ENCODE measurements at regions not wholly inside any gene's neighbourhood (a gene's known extent, or its start where the extent isn't known, plus 50 kb on each side); places are given as distances from the start of the nearest gene placed in this dataset.

DNA sequence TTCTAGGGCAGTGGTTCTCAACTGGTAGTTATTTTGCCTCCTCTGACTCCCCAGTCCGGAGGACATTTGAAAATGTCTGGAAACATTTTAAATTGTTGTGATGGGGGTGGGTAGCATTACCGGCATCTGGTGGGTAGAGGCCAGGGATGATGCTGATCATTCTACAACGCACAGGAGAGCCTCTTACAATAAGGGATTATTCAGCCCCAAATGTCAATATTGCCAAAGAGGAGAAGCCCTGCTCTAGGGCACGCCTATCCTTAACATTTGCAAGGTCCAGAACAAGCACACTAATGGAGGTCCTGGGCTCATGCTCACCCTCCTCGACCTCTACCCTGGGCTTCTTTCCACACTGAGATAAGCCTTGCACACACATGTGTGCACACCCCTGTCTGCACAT lies 106.4 kb downstream of the MINAR1 start:
- no peaks in the 10 kb centered on the region for H3K27me3 ChIP-seq (replicated peaks in 1 of 4; ENCODE audit: control insufficient read depth in 3 of 4, extremely low read depth in 1 of 4, insufficient read depth in 3 of 4, low read length in 3 of 4)
- no peaks in the 10 kb centered on the region for H3K23me2 ChIP-seq (ENCODE audit: low read depth, low read length)
- WGBS, 2 experiments (ENCODE audit: extremely low coverage in 1 of 2, insufficient coverage in 1 of 2, insufficient read length in 1 of 2, insufficient replicate concordance in 2 of 2, low coverage in 1 of 2, low lambda C conversion rate in 2 of 2, missing lambda C conversion rate in 1 of 2), result 87% methylated on average over 5 of the region's 5 CpGs; no CpG with 5 or more reads in 1 of the 2 experiments
- FAIRE-seq (no peak), DNase-seq (ENCODE audit: low read depth in 1 of 2, low spot score in 2 of 2) (no peak)
- ChIA-PET CTCF (ENCODE audit: partially characterized antibody) (interaction anchor here (1.2 kb wide), 1 partner anchor 9 kb away, joined by 5 read pairs; no protein-coding TSS in a partner anchor), POLR2A (ENCODE audit: partially characterized antibody) (no interaction called here)
- no peak overlapping the region for H2AK5ac ChIP-seq (ENCODE audit: low read depth, low read length)
- no peak overlapping the region for H2BK5ac ChIP-seq (ENCODE audit: low read depth, low read length)
- no peaks in the 10 kb centered on the region for H3K79me1 ChIP-seq (ENCODE audit: low read depth, low read length)
- no peak overlapping the region for H3K18ac ChIP-seq (ENCODE audit: extremely low read depth, low read length)
- no peak overlapping the region for H3K9ac ChIP-seq (replicated peaks in 1 of 4; ENCODE audit: extremely low read depth in 1 of 4, low read depth in 3 of 4, low read length in 3 of 4)
- no peak overlapping the region for H4K8ac ChIP-seq (ENCODE audit: extremely low read depth, insufficient read depth, low read length)
- H2BK120ac ChIP-seq (replicated peaks; ENCODE audit: low read depth, low read length), result no peak overlapping the region
- H4K91ac ChIP-seq (replicated peaks; ENCODE audit: insufficient read length, low read length), result no peak overlapping the region
- no peaks in the 10 kb centered on the region for H3K4me1 ChIP-seq (replicated peaks in 1 of 4; ENCODE audit: control insufficient read depth in 3 of 4, insufficient read depth in 4 of 4, low read length in 3 of 4)
- H3K4me2 ChIP-seq (ENCODE audit: insufficient read depth in 1 of 2, low read depth in 2 of 2, low read length in 2 of 2), result no peak overlapping the region
- no peak overlapping the region for H3K4ac ChIP-seq (replicated peaks; ENCODE audit: insufficient read length, low read depth, low read length)
- H4K20me1 ChIP-seq (replicated peaks in 1 of 2; ENCODE audit: control insufficient read depth in 1 of 2, insufficient read depth in 2 of 2, low read length in 2 of 2), result no peaks in the 10 kb centered on the region
- no peaks in the 10 kb centered on the region for H3K9me3 ChIP-seq (ENCODE audit: insufficient read depth in 2 of 2, low read depth in 1 of 2, low read length in 1 of 2)
- no peaks in the 10 kb centered on the region for H3K36me3 ChIP-seq (ENCODE audit: control insufficient read depth in 2 of 4, insufficient read depth in 4 of 4, low read length in 3 of 4)
- no peak overlapping the region for H2BK20ac ChIP-seq (ENCODE audit: low read length)
- no peak overlapping the region for H3K4me3 ChIP-seq (ENCODE audit: extremely low read depth in 1 of 4, insufficient read depth in 2 of 4, low read depth in 3 of 4, low read length in 4 of 4)
- H4K5ac ChIP-seq (ENCODE audit: insufficient read length, low read depth, low read length), result no peak overlapping the region
- no peak overlapping the region for H2AFZ ChIP-seq (ENCODE audit: low read length)
- no peaks in the 10 kb centered on the region for H3K79me2 ChIP-seq (ENCODE audit: control insufficient read depth in 1 of 2, insufficient read depth in 2 of 2, low read length in 2 of 2)
- no peak overlapping the region for H3K14ac ChIP-seq (ENCODE audit: insufficient read length)
- no peak overlapping the region for H3K56ac ChIP-seq (replicated peaks; ENCODE audit: insufficient read length, low read depth, low read length)
- no peak overlapping the region for H2BK15ac ChIP-seq (ENCODE audit: low read length)
- no peak overlapping the region for H3K27ac ChIP-seq (ENCODE audit: low read depth, low read length)
- H3K23ac ChIP-seq (ENCODE audit: insufficient read length), result no peak overlapping the region
- no peak overlapping the region for H2BK12ac ChIP-seq (ENCODE audit: low read depth, low read length)
- TF ChIP-seq SIRT6 (IDR thresholded peaks at IDR 0.05; ENCODE audit: low read length) (no peak), POLR2AphosphoS5 (IDR thresholded peaks at IDR 0.05; ENCODE audit: low read depth, low read length) (no peak)
- TF ChIP-seq, protein P1, sequence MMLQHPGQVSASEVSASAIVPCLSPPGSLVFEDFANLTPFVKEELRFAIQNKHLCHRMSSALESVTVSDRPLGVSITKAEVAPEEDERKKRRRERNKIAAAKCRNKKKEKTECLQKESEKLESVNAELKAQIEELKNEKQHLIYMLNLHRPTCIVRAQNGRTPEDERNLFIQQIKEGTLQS (IDR thresholded peaks at IDR 0.05; ENCODE audit: insufficient read depth, low read depth, low read length), result no peak

Data from H1 (cell line).